ENCODE measurements at regions not wholly inside any gene's neighbourhood (a gene's known extent, or its start where the extent isn't known, plus 50 kb on each side); places are given as distances from the start of the nearest gene placed in this dataset.

DNA sequence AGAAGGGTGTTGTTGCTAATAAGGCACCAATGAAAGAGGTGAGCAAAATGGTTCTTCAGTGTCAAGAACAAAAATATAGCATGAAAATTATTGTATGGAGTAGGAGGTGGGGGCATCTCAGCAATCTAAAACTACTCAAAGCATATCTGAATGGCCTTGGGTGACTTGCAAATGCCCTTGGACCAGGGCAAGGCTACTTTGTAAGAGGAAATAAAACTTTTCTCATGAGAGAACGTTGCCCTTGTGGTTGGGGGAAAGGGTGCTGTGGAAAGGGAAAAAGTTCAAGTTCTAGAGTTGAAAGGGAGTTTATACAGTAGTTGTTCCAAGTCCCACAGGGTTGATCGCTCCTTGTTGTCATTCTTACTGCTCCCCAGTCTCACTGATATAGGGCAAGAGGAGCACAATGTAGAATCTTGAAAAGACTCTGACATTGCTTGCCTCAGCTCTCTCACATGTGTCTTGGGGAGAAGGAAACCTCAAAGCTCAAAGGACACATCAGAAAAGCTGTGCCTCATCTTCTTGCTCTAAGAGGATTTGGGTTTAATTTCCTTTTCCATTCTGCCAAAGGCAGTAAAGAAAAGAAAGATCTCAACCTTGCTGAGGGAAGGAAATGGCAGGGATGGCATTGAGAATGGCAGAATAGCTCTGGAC lies 270.5 kb downstream of the DUSP6 start:
- Histone ChIP-seq H3K4me3 (ENCODE audit: low read length) (no peak overlapping the region), H3K4me1 (ENCODE audit: insufficient read depth, low read length) (peaks cover 4% of the 10 kb centered on the region), H3K27me3 (ENCODE audit: insufficient read depth, low read length) (no peaks in the 10 kb centered on the region), H3K9me3 (ENCODE audit: low read depth, low read length) (no peaks in the 10 kb centered on the region)

DNA sequence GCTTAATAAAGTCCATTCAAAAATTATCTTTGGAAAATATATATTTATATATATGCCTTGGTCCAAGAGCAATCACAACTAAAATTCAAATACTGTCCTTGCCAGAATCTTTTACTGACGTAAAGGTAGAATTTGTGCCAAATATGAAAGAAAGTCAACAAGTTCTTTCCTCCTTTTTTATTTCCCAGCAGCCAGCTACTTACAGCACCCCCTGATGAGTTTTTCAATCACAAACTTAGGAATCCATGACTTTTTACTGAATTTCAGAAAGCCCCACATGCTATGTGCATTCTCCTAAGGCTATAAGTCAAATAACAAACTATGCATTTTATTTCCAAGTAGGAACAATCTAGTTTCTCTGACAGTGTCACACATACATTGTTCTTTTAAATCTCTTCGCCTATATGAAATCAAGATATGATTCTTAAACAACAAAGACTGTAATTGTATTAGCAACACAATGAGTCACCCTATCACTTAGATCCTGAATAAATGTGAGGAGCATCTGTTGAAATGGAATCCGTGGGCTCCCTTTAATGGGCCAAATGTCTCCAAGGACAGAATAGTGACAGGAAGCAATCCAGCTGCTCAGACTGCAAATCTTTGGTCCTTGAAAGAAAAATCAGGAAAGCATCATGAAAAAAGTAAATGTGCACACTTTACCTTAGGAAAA lies 271.4 kb downstream of the DUSP6 start:
- Histone ChIP-seq H3K4me3 (ENCODE audit: low read length) (no peak overlapping the region), H3K27me3 (ENCODE audit: insufficient read depth, low read length) (no peaks in the 10 kb centered on the region), H3K9me3 (ENCODE audit: low read depth, low read length) (no peaks in the 10 kb centered on the region), H3K4me1 (ENCODE audit: insufficient read depth, low read length) (peaks cover 4% of the 10 kb centered on the region)

DNA sequence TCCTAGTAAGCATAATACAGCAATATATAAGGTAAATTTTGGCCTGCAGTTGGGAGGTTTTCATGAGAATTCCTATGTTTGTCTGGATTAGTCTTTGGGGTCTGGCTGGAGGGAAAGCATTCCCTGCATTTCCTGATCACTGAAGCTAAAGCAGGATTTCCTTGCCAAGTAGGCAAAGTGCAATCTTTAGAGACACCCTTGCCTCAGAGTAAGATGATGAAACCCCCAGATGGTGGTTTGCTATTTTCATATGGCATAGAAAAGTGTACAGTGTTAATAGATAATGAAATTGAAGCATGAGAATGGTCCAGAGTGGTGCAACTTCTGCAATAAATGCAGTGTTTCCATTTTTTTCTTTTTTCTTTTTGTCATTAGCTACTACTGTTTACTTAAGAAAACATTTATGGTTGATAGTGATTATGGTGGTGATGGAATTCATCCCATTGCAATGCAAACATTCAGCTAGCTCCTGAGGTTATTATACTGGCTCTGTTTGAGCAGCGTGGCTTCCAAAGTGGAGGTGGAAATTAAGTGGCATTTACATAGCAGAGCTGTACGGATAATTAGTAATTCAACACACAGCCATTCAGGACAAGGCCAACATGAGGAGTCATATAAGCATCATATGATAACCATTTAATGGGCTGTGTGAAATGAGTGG lies 276.3 kb downstream of the DUSP6 start:
- no peaks in the 10 kb centered on the region for H3K27me3 ChIP-seq (ENCODE audit: insufficient read depth, low read length)
- H3K4me1 ChIP-seq (ENCODE audit: insufficient read depth, low read length) = no peaks in the 10 kb centered on the region
- H3K4me3 ChIP-seq (ENCODE audit: low read length) = no peak overlapping the region
- no peaks in the 10 kb centered on the region for H3K9me3 ChIP-seq (ENCODE audit: low read depth, low read length)

DNA sequence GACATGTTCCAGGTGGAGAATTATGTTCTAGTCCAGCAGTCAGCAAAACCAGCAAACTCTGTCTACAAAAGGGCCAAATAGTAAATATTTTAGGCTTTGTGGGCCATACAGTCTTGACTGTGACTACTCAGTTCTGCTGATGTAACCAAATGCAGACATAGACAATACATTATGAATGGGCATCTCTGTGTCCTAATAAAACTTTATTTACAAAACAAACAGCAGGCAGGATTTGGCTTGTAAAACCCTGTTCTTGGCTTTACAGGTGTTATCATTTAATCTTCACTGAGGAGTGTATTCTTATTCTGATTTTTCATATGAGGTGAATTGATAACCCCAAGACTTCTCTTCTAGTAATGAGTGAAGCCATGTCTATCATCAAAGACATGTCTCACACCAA lies 278.6 kb downstream of the DUSP6 start:
- no peaks in the 10 kb centered on the region for H3K27me3 ChIP-seq (ENCODE audit: insufficient read depth, low read length)
- no peaks in the 10 kb centered on the region for H3K9me3 ChIP-seq (ENCODE audit: low read depth, low read length)

DNA sequence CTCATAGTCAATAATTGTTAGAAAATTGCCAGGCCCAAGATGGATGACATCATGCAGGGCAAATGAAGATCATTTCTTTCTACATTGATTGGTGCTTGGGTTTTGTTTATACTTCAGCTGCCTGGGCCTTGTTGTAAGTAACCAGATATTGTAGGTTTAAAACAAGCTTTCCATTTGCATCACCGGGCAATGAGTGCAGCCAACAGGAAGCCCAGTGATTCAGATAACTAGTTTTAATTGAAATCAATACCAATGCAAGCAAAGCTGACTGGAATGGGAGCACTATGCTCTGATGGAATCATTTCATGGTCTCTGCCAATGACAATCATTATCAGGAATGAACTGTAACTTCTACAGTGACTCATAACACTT lies 279.3 kb downstream of the DUSP6 start:
- Histone ChIP-seq H3K4me3 (ENCODE audit: low read length) (no peak overlapping the region), H3K27me3 (ENCODE audit: insufficient read depth, low read length) (no peaks in the 10 kb centered on the region), H3K9me3 (ENCODE audit: low read depth, low read length) (no peaks in the 10 kb centered on the region), H3K4me1 (ENCODE audit: insufficient read depth, low read length) (no peaks in the 10 kb centered on the region)

More for the DNA sequence above, 278.6 kb downstream of the DUSP6 start:
- Histone ChIP-seq H3K4me1 (ENCODE audit: insufficient read depth, low read length) (no peaks in the 10 kb centered on the region), H3K4me3 (ENCODE audit: low read length) (no peak overlapping the region)

DNA sequence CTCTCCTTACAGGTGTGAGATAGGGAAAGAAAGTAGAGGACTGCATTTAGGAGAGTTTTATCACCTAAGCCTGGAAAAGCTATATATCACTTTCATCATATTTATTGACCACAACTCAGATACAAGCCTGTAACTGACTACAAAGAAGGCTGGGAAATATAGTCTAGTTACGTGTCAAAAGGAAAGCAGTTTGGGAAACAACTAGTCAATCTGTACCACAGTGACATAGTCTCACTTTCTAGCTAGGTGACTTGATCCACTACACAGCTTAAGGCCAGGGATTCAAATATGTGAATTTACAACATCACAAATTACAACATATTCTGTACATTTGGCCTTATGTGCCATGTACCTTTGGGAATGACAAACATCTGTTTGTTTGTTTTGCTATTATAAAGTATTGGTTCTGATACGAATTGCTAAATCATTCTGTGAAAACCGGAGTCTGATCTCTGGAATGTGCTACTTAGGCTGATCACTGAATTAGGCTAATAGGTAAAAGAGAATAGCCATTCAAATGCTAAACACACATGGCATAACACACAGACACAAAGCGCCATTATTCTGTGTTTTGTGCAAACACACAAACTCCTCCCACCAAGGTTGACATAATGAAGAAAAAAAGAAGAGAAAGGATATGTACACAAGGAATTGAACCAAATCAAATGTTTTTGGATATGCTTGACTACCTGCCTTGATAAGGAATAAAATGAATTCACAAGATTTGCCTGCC lies 279.8 kb downstream of the DUSP6 start:
- Histone ChIP-seq H3K27me3 (ENCODE audit: insufficient read depth, low read length) (no peaks in the 10 kb centered on the region), H3K9me3 (ENCODE audit: low read depth, low read length) (no peaks in the 10 kb centered on the region), H3K4me1 (ENCODE audit: insufficient read depth, low read length) (peaks cover 3% of the 10 kb centered on the region), H3K4me3 (ENCODE audit: low read length) (no peak overlapping the region)

DNA sequence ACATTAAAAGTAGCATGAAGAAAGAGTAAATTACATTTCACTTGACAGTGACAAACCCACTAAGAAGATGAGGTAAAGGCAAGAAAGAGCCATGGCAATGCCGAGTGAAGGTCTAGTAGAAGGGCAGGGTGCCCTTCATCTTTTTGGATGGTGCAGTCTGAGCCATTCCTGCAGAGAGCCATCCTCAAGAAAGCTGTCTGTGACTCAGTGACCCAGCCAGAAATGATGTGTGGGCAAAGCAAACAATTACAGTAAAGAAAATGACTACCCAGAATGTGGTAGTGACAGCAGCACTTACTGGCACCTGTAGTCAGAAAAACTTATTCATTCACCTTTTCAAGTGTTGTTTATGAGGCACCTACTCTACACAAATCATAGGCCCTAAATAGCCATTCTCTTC lies 281.7 kb downstream of the DUSP6 start:
- Histone ChIP-seq H3K4me1 (ENCODE audit: insufficient read depth, low read length) (peaks cover 3% of the 10 kb centered on the region), H3K27me3 (ENCODE audit: insufficient read depth, low read length) (peaks cover 2% of the 10 kb centered on the region)

DNA sequence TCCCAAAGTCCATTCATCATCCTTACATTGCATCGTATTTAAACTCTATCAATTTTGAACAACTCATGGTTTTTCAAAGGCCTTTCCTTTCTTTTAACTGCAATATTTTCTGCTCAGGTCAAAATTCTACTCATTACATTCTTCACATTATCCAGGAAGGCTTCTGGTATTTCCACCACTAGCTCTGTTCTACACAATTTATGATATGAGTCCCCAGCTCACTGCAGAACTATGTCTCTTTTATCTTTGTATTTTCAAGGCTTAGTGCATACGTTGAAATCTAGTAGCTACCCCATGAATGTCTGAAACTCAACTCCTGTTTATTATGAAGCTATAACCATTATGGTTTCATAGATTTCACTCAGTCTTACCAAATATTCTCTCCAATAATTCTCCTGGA lies 282.9 kb downstream of the DUSP6 start:
- Histone ChIP-seq H3K9me3 (ENCODE audit: low read depth, low read length) (no peaks in the 10 kb centered on the region), H3K4me3 (ENCODE audit: low read length) (no peak overlapping the region), H3K4me1 (ENCODE audit: insufficient read depth, low read length) (peaks cover 3% of the 10 kb centered on the region), H3K27me3 (ENCODE audit: insufficient read depth, low read length) (peaks cover 2% of the 10 kb centered on the region)

More for the DNA sequence above, 281.7 kb downstream of the DUSP6 start:
- H3K4me3 ChIP-seq (ENCODE audit: low read length) = no peak overlapping the region
- no peaks in the 10 kb centered on the region for H3K9me3 ChIP-seq (ENCODE audit: low read depth, low read length)

DNA sequence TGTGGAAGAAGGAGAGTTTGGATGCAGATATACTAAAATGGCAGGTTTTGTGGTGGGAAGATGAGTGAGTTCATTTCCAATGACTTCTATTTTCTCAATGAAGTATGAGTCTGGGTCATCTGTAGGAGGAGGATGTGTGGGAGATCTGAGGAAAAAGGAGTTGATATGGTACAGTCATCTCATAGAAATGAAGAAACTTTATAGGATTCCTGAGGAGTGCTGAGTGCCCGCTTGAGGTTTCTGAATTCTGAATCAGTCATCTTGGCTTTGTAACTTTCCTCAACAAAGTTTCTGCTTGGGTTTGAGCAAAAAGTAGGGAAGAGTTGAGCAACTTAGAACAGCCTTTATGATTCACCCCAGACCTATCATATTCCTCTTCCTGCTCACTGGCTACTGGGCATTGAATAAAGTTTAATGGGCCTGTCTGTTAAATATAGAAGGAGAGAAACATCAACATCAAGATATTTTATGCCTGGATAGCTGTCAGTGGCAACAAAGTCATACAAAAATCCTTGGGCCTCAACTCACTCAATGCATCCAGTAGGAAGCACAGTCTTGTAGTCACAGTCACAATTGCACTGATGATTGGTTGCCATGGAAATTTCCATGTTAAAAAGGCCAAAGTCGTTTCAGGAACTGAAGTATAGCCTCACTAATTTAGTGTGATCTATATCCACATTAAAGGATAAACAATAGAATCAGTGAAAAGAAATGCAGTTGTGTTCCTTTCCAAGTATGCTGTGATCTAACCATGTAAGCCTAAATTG lies 284.7 kb downstream of the DUSP6 start:
- H3K9me3 ChIP-seq (ENCODE audit: low read depth, low read length) = no peaks in the 10 kb centered on the region
- H3K27me3 ChIP-seq (ENCODE audit: insufficient read depth, low read length) = peaks cover 2% of the 10 kb centered on the region
- H3K4me1 ChIP-seq (ENCODE audit: insufficient read depth, low read length) = peaks cover 3% of the 10 kb centered on the region
- H3K4me3 ChIP-seq (ENCODE audit: low read length) = no peak overlapping the region

DNA sequence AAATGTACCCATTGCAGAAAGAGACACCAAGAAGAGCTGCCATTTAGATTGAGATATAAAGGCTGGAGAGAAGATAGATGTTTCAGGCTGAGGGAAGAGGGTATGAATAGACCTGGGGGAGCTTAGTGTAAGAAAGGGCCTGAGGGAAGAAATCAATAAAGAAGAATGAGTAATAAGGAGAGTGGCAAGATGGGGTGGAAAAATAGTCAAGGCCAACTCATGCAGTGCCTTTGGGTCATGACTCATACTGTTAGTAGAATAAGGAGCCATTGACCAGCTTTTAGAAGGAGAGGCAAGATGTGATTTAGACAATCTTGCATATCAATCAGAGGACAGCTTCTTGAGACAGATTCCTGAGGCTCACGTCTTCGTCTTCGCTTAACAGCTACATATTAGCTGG lies 287.5 kb downstream of the DUSP6 start:
- no peaks in the 10 kb centered on the region for H3K9me3 ChIP-seq (ENCODE audit: low read depth, low read length)
- H3K4me3 ChIP-seq (ENCODE audit: low read length) = no peak overlapping the region
- peaks cover 3% of the 10 kb centered on the region for H3K4me1 ChIP-seq (ENCODE audit: insufficient read depth, low read length)
- peaks cover 2% of the 10 kb centered on the region for H3K27me3 ChIP-seq (ENCODE audit: insufficient read depth, low read length)

DNA sequence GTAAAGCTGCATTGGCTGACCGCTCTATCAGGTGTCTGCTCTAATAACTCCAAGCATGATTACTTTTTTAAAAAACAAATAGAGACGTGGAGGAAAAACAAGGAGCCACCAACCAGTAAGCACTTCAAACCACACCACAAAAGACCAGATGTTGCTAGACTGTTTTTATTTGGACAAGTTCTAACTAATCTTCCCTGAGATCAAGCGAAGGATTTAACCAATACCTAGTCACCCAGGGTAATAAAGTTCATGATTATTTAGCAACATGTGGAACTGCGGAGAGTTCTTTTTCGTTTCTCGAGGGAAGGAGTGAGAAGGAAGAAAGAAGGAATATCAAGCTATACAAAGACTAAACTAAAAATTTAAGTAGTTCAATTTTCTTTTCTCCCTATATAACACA lies 288.1 kb downstream of the DUSP6 start:
- Histone ChIP-seq H3K4me3 (ENCODE audit: low read length) (no peak overlapping the region), H3K4me1 (ENCODE audit: insufficient read depth, low read length) (peaks cover 3% of the 10 kb centered on the region), H3K9me3 (ENCODE audit: low read depth, low read length) (no peaks in the 10 kb centered on the region), H3K27me3 (ENCODE audit: insufficient read depth, low read length) (peaks cover 2% of the 10 kb centered on the region)

DNA sequence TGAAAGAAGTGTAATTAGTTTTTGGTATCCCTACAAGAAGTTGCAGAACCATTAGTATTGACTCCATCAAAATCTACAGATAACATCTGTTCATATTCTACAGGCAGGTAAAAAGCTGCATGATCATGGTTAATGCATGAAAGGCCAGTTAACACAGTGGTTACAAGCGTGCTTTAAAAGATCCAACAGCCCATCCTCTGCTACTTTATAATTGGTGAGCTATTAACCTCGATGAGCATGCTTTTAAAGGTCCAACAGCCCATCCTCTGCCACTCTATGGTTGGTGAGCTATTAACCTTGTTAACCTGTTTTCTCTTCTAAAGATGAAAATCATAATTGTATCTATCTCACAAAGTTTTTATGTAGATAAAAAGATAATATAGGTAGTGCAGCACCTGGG lies 289.3 kb downstream of the DUSP6 start:
- H3K27me3 ChIP-seq (ENCODE audit: insufficient read depth, low read length) = peaks cover 2% of the 10 kb centered on the region
- no peaks in the 10 kb centered on the region for H3K9me3 ChIP-seq (ENCODE audit: low read depth, low read length)
- no peak overlapping the region for H3K4me3 ChIP-seq (ENCODE audit: low read length)
- peaks cover 3% of the 10 kb centered on the region for H3K4me1 ChIP-seq (ENCODE audit: insufficient read depth, low read length)

DNA sequence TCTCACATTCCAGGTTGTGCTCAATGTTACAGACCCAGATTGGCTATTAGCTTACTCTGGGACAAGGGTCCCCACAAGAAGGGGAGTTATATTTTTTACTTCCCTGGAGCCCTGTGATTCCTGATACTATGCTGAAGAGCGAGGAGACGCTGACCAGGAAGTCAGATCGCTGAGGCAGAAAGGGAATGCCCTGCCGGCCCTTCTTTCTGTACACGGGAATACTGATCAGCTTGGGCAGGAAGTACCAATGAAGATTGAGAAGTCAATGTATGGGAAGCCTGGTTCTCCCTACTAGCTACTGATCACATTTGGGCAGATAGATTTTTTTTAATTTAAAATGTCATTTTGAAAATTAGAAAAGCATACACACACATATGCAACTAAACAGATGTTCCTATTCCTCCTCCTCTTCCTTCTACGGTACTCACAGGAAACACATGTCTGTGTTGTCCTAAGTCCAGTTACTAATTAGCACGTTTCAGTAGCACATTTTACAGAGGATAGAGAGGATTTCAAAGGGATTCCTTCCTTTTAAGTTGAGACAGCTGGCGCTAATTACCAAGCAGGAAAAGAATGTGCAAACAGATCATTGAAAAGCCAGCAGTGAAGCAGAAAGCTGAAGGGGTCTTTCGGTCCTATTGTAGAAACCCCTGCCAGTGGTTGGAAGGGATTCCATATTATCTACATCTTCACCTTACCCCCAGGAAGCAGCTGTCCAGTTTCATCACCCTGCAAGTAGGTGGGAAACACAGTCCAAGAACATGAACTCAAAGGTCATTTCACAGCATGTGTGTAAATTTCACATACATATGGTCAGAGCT lies 292.4 kb downstream of the DUSP6 start:
- no peaks in the 10 kb centered on the region for H3K4me1 ChIP-seq (ENCODE audit: insufficient read depth, low read length)
- H3K27me3 ChIP-seq (ENCODE audit: insufficient read depth, low read length) = no peaks in the 10 kb centered on the region
- no peak overlapping the region for H3K4me3 ChIP-seq (ENCODE audit: low read length)
- no peaks in the 10 kb centered on the region for H3K9me3 ChIP-seq (ENCODE audit: low read depth, low read length)

DNA sequence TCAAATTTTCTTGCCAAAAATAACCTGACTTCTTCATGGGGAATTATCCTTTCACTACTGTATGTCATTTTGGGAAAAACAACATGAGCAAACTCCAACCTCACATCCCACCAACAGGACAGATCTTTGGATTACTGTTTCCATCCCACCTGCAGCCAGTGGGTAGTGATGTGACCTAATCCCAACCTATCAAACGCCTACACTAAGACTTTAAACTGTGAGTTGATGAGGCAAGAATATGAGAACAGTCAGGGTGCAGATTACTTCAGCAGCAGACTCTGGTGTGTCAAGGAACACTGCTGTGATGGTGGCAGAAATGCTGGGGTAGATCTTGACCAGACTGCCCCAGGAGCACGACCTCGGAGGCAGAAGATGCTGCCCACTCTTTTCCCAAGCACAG lies 293.2 kb downstream of the DUSP6 start:
- no peaks in the 10 kb centered on the region for H3K4me1 ChIP-seq (ENCODE audit: insufficient read depth, low read length)
- H3K9me3 ChIP-seq (ENCODE audit: low read depth, low read length) = no peaks in the 10 kb centered on the region
- no peak overlapping the region for H3K4me3 ChIP-seq (ENCODE audit: low read length)
- no peaks in the 10 kb centered on the region for H3K27me3 ChIP-seq (ENCODE audit: insufficient read depth, low read length)
